Testis (tissue), 2 donors: ENCODE measurements at regions not wholly inside any gene's neighbourhood (a gene's known extent, or its start where the extent isn't known, plus 50 kb on each side); places are given as distances from the start of the nearest gene placed in this dataset.

Experiments used
- DNase-seq: peaks from one replicate; pipeline ENCODE4 v3.0.0-alpha.2; 2019
- H3K27ac ChIP-seq, 2 donors: fragments of 200-600 bp; sonication (generic); one replicate each; pipeline ENCODE4 v1.5.1; 2019
- H3K27me3 ChIP-seq: fragments of 200-600 bp; sonication (generic); one replicate; pipeline ENCODE4 v1.5.1; 2019
- H3K36me3 ChIP-seq: fragments of 200-600 bp; sonication (generic); one replicate; pipeline ENCODE4 v1.5.1; 2017; ENCODE audit warnings: low read depth; ENCODE audit errors: missing control alignments
- H3K4me1 ChIP-seq: fragments of 200-600 bp; sonication (generic); one replicate; pipeline ENCODE4 v1.5.1; 2019
- H3K4me3 ChIP-seq, 2 donors: fragments of 200-600 bp; sonication (generic); one replicate each; pipeline ENCODE4 v1.5.1; 2017 to 2019
- H3K9me3 ChIP-seq: fragments of 200-600 bp; sonication (generic); one replicate; pipeline ENCODE4 v1.5.1; 2017
- POLR2A ChIP-seq: fragments of 450-650 bp; IDR thresholded peaks from one replicate; pipeline ENCODE4 v1.6.1; 2017; ENCODE audit warnings: antibody characterized with exemption, mild to moderate bottlenecking, moderate library complexity
- WGBS, 2 donors: methylation state at CpG; one replicate each; pipeline ENCODE4 v1.1.5; 2018; 5-methylcytosine and 5-hydroxymethylcytosine counted together
- intact Hi-C: fragments of 100-400 bp; cut with DNase I; formaldehyde crosslinking; loops from one replicate; pipeline ENCODE4 v1.15.1; 2023; ENCODE audit warnings: low total_unique reads
- TF ChIP-seq, protein P1 (sequence below), 3 experiments: fragments of 450-650 bp in 2 of 3; fragments of 200-600 bp in 1 of 3; sonication (generic) in 1 of 3; IDR thresholded peaks; one replicate each; pipeline ENCODE4 v1.5.1; 2016 to 2019; ENCODE audit warnings: antibody characterized with exemption in 3 of 3, mild to moderate bottlenecking in 2 of 3, moderate library complexity in 1 of 3

DNA sequence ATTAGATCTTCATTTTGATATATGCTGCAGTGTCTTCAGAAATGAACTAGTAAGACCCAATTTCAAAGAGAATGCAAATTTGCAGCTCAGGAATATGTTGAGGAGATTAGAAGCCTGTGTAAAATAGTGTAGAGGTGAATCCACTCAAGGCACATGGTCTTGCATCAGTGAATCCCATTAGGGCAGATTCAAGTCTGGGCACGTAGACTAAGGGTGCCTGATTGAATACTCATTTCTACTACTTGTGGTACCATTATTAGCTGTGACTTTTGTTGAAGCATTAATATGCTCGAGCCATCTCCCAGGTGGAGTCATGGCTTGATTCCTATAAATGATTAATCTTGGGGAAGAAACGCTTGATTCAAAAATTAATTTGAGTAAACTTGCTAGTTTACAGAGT is 129.4 kb downstream of the AKAP11 start:
- TF ChIP-seq, protein P1, sequence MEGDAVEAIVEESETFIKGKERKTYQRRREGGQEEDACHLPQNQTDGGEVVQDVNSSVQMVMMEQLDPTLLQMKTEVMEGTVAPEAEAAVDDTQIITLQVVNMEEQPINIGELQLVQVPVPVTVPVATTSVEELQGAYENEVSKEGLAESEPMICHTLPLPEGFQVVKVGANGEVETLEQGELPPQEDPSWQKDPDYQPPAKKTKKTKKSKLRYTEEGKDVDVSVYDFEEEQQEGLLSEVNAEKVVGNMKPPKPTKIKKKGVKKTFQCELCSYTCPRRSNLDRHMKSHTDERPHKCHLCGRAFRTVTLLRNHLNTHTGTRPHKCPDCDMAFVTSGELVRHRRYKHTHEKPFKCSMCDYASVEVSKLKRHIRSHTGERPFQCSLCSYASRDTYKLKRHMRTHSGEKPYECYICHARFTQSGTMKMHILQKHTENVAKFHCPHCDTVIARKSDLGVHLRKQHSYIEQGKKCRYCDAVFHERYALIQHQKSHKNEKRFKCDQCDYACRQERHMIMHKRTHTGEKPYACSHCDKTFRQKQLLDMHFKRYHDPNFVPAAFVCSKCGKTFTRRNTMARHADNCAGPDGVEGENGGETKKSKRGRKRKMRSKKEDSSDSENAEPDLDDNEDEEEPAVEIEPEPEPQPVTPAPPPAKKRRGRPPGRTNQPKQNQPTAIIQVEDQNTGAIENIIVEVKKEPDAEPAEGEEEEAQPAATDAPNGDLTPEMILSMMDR (IDR thresholded peaks at IDR 0.05), result no peak
- TF ChIP-seq POLR2A, result no peak
- Histone ChIP-seq H3K4me3 (no peak overlapping the region), H3K27ac (no peak overlapping the region), H3K27me3 (no peaks in the 10 kb centered on the region), H3K4me1 (no peaks in the 10 kb centered on the region), H3K36me3 (no peaks in the 10 kb centered on the region), H3K9me3 (no peaks in the 10 kb centered on the region)
- intact Hi-C loops, result no loop called here
- DNase-seq, result no peak
- 91 to 93% methylated on average over 3 of the region's 3 CpGs for WGBS, 2 donors

DNA sequence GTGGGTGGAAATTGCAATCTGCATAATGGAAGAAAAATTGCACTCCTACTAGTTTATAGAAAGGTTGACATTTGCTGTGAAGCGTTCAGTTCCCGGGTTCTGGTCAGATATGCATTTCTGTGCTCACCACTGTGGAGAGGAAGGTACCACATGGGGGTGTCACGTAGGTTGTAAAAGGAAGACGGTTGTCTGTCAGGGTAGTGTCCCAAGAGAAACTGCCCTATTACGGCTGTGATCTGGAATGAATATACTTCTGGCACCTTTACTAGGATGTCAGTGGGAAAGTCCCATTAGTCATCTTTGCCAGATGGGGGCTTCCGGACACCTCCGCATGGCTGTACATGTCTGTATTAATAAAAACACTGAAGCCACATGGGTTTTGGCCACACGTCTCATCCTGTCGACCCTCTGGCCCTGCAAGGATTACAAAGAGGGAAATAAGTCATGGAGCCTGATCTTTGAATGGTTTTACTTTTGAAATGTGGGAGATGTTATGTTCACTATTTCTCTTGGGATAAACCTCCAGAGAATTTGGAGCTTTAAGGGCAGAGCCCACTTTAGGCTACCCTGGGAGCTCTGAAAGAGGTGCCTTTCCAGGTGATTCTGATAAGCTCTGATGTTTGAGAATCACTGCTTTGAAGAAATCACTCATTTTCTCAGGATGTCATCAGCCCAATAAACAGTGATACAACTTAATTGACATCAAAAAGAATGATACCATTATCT is 133.9 kb downstream of the AKAP11 start:
- WGBS, 2 donors, result 78 to 79% methylated on average over 9 of the region's 9 CpGs
- no peaks in the 10 kb centered on the region for H3K4me1 ChIP-seq
- H3K27me3 ChIP-seq, result no peaks in the 10 kb centered on the region
- no peak for DNase-seq
- no peaks in the 10 kb centered on the region for H3K36me3 ChIP-seq
- H3K4me3 ChIP-seq, result no peak overlapping the region
- TF ChIP-seq, protein P1 (IDR thresholded peaks at IDR 0.05), result no peak
- TF ChIP-seq POLR2A, result no peak
- H3K9me3 ChIP-seq, result no peaks in the 10 kb centered on the region
- intact Hi-C loops, result no loop called here
- no peak overlapping the region for H3K27ac ChIP-seq

DNA sequence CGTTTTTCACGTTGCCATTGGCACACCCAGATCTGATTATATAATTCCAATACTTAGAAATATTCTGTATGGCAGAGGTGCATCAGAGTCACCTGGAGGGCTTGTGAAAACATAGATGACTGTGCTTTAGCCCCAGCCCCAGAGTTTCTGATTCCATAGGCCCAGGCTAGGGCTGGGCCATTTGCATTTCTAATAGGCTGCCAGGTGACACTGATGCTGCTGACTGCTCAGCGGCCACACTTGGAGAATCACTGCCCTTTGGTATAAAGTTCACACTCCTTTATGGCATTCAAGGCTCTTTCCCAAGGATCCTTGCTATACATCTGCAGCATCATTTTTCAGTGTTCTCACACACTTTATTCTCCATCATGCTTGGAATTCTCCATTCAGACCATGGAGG is 137.1 kb downstream of the AKAP11 start:
- no peaks in the 10 kb centered on the region for H3K36me3 ChIP-seq
- DNase-seq, result no peak
- no peak for TF ChIP-seq POLR2A
- TF ChIP-seq, protein P1 (IDR thresholded peaks at IDR 0.05), result no peak
- H3K4me3 ChIP-seq, result no peak overlapping the region
- 73 to 83% methylated on average over 3 of the region's 3 CpGs for WGBS, 2 donors
- H3K27me3 ChIP-seq, result no peaks in the 10 kb centered on the region
- intact Hi-C loops, result no loop called here
- H3K4me1 ChIP-seq, result no peaks in the 10 kb centered on the region
- H3K9me3 ChIP-seq, result no peaks in the 10 kb centered on the region
- no peak overlapping the region for H3K27ac ChIP-seq

DNA sequence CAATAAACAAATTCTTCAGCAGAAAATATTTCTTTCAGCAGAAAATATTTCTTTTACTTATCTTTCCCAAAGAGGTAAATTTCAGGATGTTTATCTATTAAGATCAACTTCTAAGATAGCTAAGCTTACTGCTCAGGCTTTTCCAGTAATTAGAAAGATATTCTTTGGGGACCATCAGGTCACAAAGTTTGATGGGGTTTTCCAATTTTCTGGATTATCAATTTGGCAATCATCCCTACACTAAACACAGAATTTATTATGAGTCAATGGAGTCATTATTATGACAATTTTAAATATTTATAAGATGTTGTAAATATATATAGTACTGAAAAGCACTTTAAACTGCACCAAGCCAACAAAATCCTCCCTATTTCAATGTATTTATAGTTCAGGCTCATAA is 137.6 kb downstream of the AKAP11 start:
- no peak overlapping the region for H3K27ac ChIP-seq
- TF ChIP-seq, protein P1 (IDR thresholded peaks at IDR 0.05), result no peak
- no peak for TF ChIP-seq POLR2A
- no peaks in the 10 kb centered on the region for H3K9me3 ChIP-seq
- no peak overlapping the region for H3K4me3 ChIP-seq
- no peak for DNase-seq
- H3K27me3 ChIP-seq, result no peaks in the 10 kb centered on the region
- H3K36me3 ChIP-seq, result no peaks in the 10 kb centered on the region
- H3K4me1 ChIP-seq, result no peaks in the 10 kb centered on the region
- intact Hi-C loops, result no loop called here

DNA sequence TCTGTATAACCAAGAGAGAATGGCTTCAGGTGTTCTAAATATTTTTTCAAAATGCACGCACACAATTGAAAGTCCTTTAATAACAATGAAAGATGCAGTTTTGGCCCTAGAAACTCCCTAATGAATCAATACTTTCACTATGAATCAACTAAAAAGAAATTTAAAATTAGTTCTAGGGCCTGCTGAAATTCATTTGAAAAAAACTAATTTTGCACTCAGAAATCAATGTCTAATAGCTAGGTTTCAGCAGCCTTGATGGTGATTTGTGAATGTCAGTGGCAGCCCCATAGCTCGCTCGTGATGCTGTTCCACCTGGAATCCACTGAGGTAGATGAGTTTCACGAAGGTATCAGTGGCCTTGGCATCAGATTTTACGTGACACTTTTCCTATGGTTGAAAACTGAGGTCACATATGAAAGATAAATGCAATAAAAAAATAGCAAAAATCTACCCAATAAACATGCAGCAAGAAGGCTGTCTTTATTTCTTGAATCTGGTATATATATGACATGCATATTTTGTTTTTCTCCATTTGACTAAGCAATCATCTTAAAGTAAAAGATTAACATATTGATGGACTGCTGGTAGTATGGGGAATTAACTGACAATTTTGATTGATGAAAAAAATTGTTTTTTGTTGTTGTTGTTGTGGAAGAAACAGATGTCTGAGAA is 141.0 kb downstream of the AKAP11 start:
- no peak for DNase-seq
- H3K27ac ChIP-seq, result no peak overlapping the region
- H3K4me1 ChIP-seq, result no peaks in the 10 kb centered on the region
- no peaks in the 10 kb centered on the region for H3K36me3 ChIP-seq
- 89 to 90% methylated on average over 5 of the region's 5 CpGs for WGBS, 2 donors
- no peak overlapping the region for H3K4me3 ChIP-seq
- intact Hi-C loops, result no loop called here
- TF ChIP-seq POLR2A, result no peak
- TF ChIP-seq, protein P1 (IDR thresholded peaks at IDR 0.05), result no peak
- H3K27me3 ChIP-seq, result no peaks in the 10 kb centered on the region
- no peaks in the 10 kb centered on the region for H3K9me3 ChIP-seq
